ENCODE measurements at regions not wholly inside any gene's neighbourhood (a gene's known extent, or its start where the extent isn't known, plus 50 kb on each side); places are given as distances from the start of the nearest gene placed in this dataset.
A peak's percentile ranks its signal among the peaks of the same experiment; 100 is the strongest.

DNA sequence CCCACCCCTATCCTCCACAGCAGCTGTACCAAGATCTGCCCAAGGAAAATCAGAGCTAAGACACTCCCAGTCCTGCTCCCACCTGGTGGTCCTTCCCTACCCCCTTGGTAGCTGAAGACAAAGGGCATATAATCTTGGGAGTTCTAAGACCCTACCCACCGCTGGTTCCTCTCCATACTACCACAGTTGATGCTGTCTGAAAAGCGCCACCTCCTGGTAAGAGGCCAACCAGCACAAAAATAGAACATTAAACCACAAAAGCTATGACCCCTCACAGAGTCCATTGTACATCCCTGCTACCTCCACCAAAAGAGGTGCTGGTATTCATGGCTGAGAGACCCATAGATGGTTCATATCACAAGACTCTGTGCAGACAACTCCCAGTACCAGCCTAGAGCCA is 161.5 kb upstream of the ARHGAP42 start:
- no peak overlapping the region for H3K4ac ChIP-seq (replicated peaks; ENCODE audit: insufficient read length, low read depth, low read length)
- H2AK5ac ChIP-seq (ENCODE audit: low read depth, low read length), result no peak overlapping the region
- H3K36me3 ChIP-seq (ENCODE audit: control insufficient read depth in 2 of 4, insufficient read depth in 4 of 4, low read length in 3 of 4), result no peaks in the 10 kb centered on the region
- H3K27ac ChIP-seq (ENCODE audit: low read depth, low read length), result no peak overlapping the region
- H3K9me3 ChIP-seq (ENCODE audit: insufficient read depth in 2 of 2, low read depth in 1 of 2, low read length in 1 of 2), result peaks cover 0 to 3% of the 10 kb centered on the region in 2 experiments; a peak in 1 of 4 replicates
- H2AFZ ChIP-seq (ENCODE audit: low read length), result peak overlapping the region; percentile 87; the same call in 1 of the 2 replicates
- 43% methylated on average over 2 of the region's 2 CpGs; no CpG with 5 or more reads in 1 of the 2 experiments for WGBS, 2 experiments (ENCODE audit: extremely low coverage in 1 of 2, insufficient coverage in 1 of 2, insufficient read length in 1 of 2, insufficient replicate concordance in 2 of 2, low coverage in 1 of 2, low lambda C conversion rate in 2 of 2, missing lambda C conversion rate in 1 of 2)
- 0 out of 2 replicates have a peak, but pooled peaks cover 2% of the 10 kb centered on the region for H3K23me2 ChIP-seq (ENCODE audit: low read depth, low read length)
- no peak overlapping the region for H4K5ac ChIP-seq (ENCODE audit: insufficient read length, low read depth, low read length)
- H3K9ac ChIP-seq (replicated peaks in 1 of 4; ENCODE audit: extremely low read depth in 1 of 4, low read depth in 3 of 4, low read length in 3 of 4), result no peak overlapping the region
- ChIA-PET POLR2A (ENCODE audit: partially characterized antibody) (no interaction called here), CTCF (ENCODE audit: partially characterized antibody) (interaction anchor here (0.5 to 3.1 kb wide), 36 partner anchors 10 to 774 kb away, joined by 3 to 24 read pairs (median 4); no protein-coding TSS in a partner anchor)
- H3K14ac ChIP-seq (ENCODE audit: insufficient read length), result no peak overlapping the region
- H2BK15ac ChIP-seq (ENCODE audit: low read length), result no peak overlapping the region
- DNase-seq (ENCODE audit: low read depth in 1 of 2, low spot score in 2 of 2) (peak in 1 of 2 experiments; percentile 78), FAIRE-seq (peak; percentile 66)
- no peaks in the 10 kb centered on the region for H3K27me3 ChIP-seq (replicated peaks in 1 of 4; ENCODE audit: control insufficient read depth in 3 of 4, extremely low read depth in 1 of 4, insufficient read depth in 3 of 4, low read length in 3 of 4)
- peak overlapping the region; percentile 38; the same call in 1 of the 2 replicates for H4K8ac ChIP-seq (ENCODE audit: extremely low read depth, insufficient read depth, low read length)
- no peak overlapping the region for H4K91ac ChIP-seq (replicated peaks; ENCODE audit: insufficient read length, low read length)
- no peak overlapping the region for H2BK5ac ChIP-seq (ENCODE audit: low read depth, low read length)
- H3K18ac ChIP-seq (ENCODE audit: extremely low read depth, low read length), result no peak overlapping the region
- H2BK20ac ChIP-seq (ENCODE audit: low read length), result no peak overlapping the region
- no peak overlapping the region for H3K4me2 ChIP-seq (ENCODE audit: insufficient read depth in 1 of 2, low read depth in 2 of 2, low read length in 2 of 2)
- 0 out of 7 replicates have a peak, but pooled peaks cover 0 to 2% (median 0%) of the 10 kb centered on the region in 4 experiments for H3K4me1 ChIP-seq (replicated peaks in 1 of 4; ENCODE audit: control insufficient read depth in 3 of 4, insufficient read depth in 4 of 4, low read length in 3 of 4)
- H3K79me1 ChIP-seq (ENCODE audit: low read depth, low read length), result no peaks in the 10 kb centered on the region
- no peak overlapping the region for H3K23ac ChIP-seq (ENCODE audit: insufficient read length)
- H3K56ac ChIP-seq (replicated peaks; ENCODE audit: insufficient read length, low read depth, low read length), result no peak overlapping the region
- no peaks in the 10 kb centered on the region for H3K79me2 ChIP-seq (ENCODE audit: control insufficient read depth in 1 of 2, insufficient read depth in 2 of 2, low read length in 2 of 2)
- no peak overlapping the region for H3K4me3 ChIP-seq (ENCODE audit: extremely low read depth in 1 of 4, insufficient read depth in 2 of 4, low read depth in 3 of 4, low read length in 4 of 4)
- H2BK120ac ChIP-seq (replicated peaks; ENCODE audit: low read depth, low read length), result no peak overlapping the region
- H4K20me1 ChIP-seq (replicated peaks in 1 of 2; ENCODE audit: control insufficient read depth in 1 of 2, insufficient read depth in 2 of 2, low read length in 2 of 2), result no peaks in the 10 kb centered on the region
- H2BK12ac ChIP-seq (ENCODE audit: low read depth, low read length), result no peak overlapping the region
- TF ChIP-seq KDM4A (IDR thresholded peaks at IDR 0.05; ENCODE audit: low read depth, low read length, severe bottlenecking) (no peak), RAD21 (IDR thresholded peaks at IDR 0.05 in 1 of 2, conservative IDR thresholded peaks at IDR 0.05 in 1 of 2; ENCODE audit: low read depth in 2 of 2, low read length in 2 of 2) (peak; percentile 86 to 89), CTCF (IDR thresholded peaks at IDR 0.05; ENCODE audit: control extremely low read depth in 1 of 3, insufficient read depth in 1 of 3, low read depth in 1 of 3, low read length in 3 of 3) (peak; percentile 40 to 83 (median 72)), BCL11A (IDR thresholded peaks at IDR 0.05; ENCODE audit: low read depth in 2 of 2, low read length in 2 of 2) (no peak), SRF (IDR thresholded peaks at IDR 0.05; ENCODE audit: low read depth, low read length) (no peak), SIN3A (conservative IDR thresholded peaks at IDR 0.05 in 1 of 2, IDR thresholded peaks at IDR 0.05 in 1 of 2; ENCODE audit: low read depth in 1 of 2, low read length in 2 of 2) (no peak), EZH2 (IDR thresholded peaks at IDR 0.05; ENCODE audit: low read depth, low read length, severe bottlenecking) (no peak), POLR2A (IDR thresholded peaks at IDR 0.05; ENCODE audit: control extremely low read depth in 1 of 2, low read depth in 2 of 2, low read length in 2 of 2) (no peak), NANOG (IDR thresholded peaks at IDR 0.05; ENCODE audit: insufficient read depth, low read depth, low read length, poor library complexity, severe bottlenecking) (no peak)
